Endothelial cell of umbilical vein (primary cell): ENCODE measurements at regions not wholly inside any gene's neighbourhood (a gene's known extent, or its start where the extent isn't known, plus 50 kb on each side); places are given as distances from the start of the nearest gene placed in this dataset.

Experiments used
- BruUV-seq: library from RNA; stranded (reverse); fragments of 400-500 nt; replicated peaks from 2 replicates; lab custom pipeline; 2021; lab: Mats Ljungman, UMichigan
- CTCF ChIA-PET: fragments of 300-600, 350-600 bp; sonication (Branson Sonifier 250); formaldehyde crosslinking; loops from one replicate; lab custom pipeline; 2021; ENCODE audit warnings: antibody characterized with exemption, inconsistent platforms; lab: Charles Lee
- POLR2A ChIA-PET: fragments of 300-600, 350-600 bp; sonication (Branson Sonifier 250); formaldehyde crosslinking; loops from one replicate; lab custom pipeline; 2021; ENCODE audit warnings: antibody characterized with exemption, inconsistent platforms; lab: Charles Lee
- DNase-seq: peaks from one replicate; pipeline ENCODE4 v3.0.0-alpha.2; 2011; ENCODE audit warnings: low read depth, low spot score
- FAIRE-seq: peaks from 2 replicates; lab custom pipeline; 2011; peaks lifted over from hg19 to GRCh38; lab: Jason Lieb, UNC
- H2AFZ ChIP-seq: 2 replicates; pipeline ENCODE4 v1.6.0; 2012; ENCODE audit warnings: low read depth, low read length, control low read depth, inconsistent platforms
- H3K27ac ChIP-seq: 2 replicates; pipeline ENCODE4 v1.5.1; 2011; ENCODE audit warnings: low read depth, mild to moderate bottlenecking, control low read depth, low read length, moderate library complexity; ENCODE audit not compliant: insufficient read depth
- H3K27me3 ChIP-seq, 2 experiments: 2 replicates each; pipeline versions ENCODE4 v1.6.0 to v1.6.1; 2011; ENCODE audit warnings: low read length in 2 of 2, mixed read lengths in 1 of 2; ENCODE audit not compliant: control insufficient read depth in 2 of 2, insufficient read depth in 2 of 2
- H3K36me3 ChIP-seq, 2 experiments: 2 replicates in 1 of 2; 3 replicates in 1 of 2; pipeline ENCODE4 v1.5.1; 2011; ENCODE audit warnings: low read length in 2 of 2, mild to moderate bottlenecking in 1 of 2, moderate library complexity in 1 of 2; ENCODE audit not compliant: control insufficient read depth in 2 of 2, insufficient read depth in 2 of 2; ENCODE audit errors: extremely low read depth in 1 of 2
- H3K4me1 ChIP-seq: 3 replicates; pipeline ENCODE4 v1.5.1; 2011; ENCODE audit warnings: mild to moderate bottlenecking, low read length; ENCODE audit not compliant: control insufficient read depth, insufficient read depth; ENCODE audit errors: extremely low read depth
- H3K4me2 ChIP-seq: 2 replicates; pipeline ENCODE4 v1.6.1; 2011; ENCODE audit warnings: low read length, control low read depth, mixed read lengths; ENCODE audit not compliant: insufficient read depth
- H3K4me3 ChIP-seq, 3 experiments: fragments of 200-600 bp in 1 of 3; sonication (generic), shearing (Covaris generic) in 1 of 3; replicated peaks in 1 of 3; 2 replicates each; pipeline ENCODE4 v1.5.1; 2011 to 2016; ENCODE audit warnings: control low read depth in 3 of 3, low read length in 3 of 3, mild to moderate bottlenecking in 2 of 3, inconsistent platforms in 1 of 3, low read depth in 1 of 3, moderate library complexity in 1 of 3; ENCODE audit not compliant: insufficient read depth in 1 of 3
- H3K79me2 ChIP-seq: 2 replicates; pipeline ENCODE4 v1.6.0; 2012; ENCODE audit warnings: low read length, inconsistent platforms; ENCODE audit not compliant: control insufficient read depth, insufficient read depth
- H3K9ac ChIP-seq: replicated peaks from 2 replicates; pipeline ENCODE3; 2011; ENCODE audit warnings: low read length, control low read depth; ENCODE audit not compliant: insufficient read depth; ENCODE audit errors: extremely low read depth
- H3K9me1 ChIP-seq: replicated peaks from 3 replicates; pipeline ENCODE4 v1.6.0; 2011; ENCODE audit warnings: mild to moderate bottlenecking, low read length; ENCODE audit not compliant: control insufficient read depth, insufficient read depth; ENCODE audit errors: extremely low read depth
- H3K9me3 ChIP-seq: replicated peaks from 2 replicates; pipeline ENCODE4 v1.5.1; 2012; ENCODE audit warnings: low read length, inconsistent platforms; ENCODE audit not compliant: control insufficient read depth, insufficient read depth
- H4K20me1 ChIP-seq: replicated peaks from 2 replicates; pipeline ENCODE3; 2011; ENCODE audit warnings: mild to moderate bottlenecking, low read length; ENCODE audit not compliant: control insufficient read depth, insufficient read depth; ENCODE audit errors: extremely low read depth
- CTCF ChIP-seq, 2 donors: IDR thresholded peaks; 1 replicate in 1 of 2; 2 replicates in 1 of 2; pipeline ENCODE4 v1.5.1; 2011; ENCODE audit warnings: low read length in 2 of 2, mild to moderate bottlenecking in 2 of 2, moderate library complexity in 2 of 2, control low read depth in 1 of 2, inconsistent platforms in 1 of 2, low read depth in 1 of 2; ENCODE audit not compliant: insufficient read depth in 1 of 2; ENCODE audit errors: extremely low read depth in 1 of 2
- EZH2 ChIP-seq: IDR thresholded peaks from 2 replicates; pipeline ENCODE4 v1.6.1; 2012; ENCODE audit warnings: borderline replicate concordance, low read depth, mild to moderate bottlenecking, moderate library complexity, low read length, inconsistent platforms; ENCODE audit not compliant: severe bottlenecking
- FOS ChIP-seq: IDR thresholded peaks from 2 replicates; pipeline ENCODE4 v1.6.1; 2011; ENCODE audit warnings: mild to moderate bottlenecking, low read length, moderate library complexity, borderline replicate concordance; ENCODE audit not compliant: insufficient read depth
- MYC ChIP-seq: IDR thresholded peaks from one replicate; pipeline ENCODE4 v1.6.1; 2011; ENCODE audit warnings: mild to moderate bottlenecking, low read depth, low read length
- POLR2A ChIP-seq: IDR thresholded peaks from 2 replicates; pipeline ENCODE4 v1.6.1; 2012; ENCODE audit warnings: low read depth, mild to moderate bottlenecking, control low read depth, low read length
- POLR2AphosphoS5 ChIP-seq: IDR thresholded peaks from 2 replicates; pipeline ENCODE4 v1.6.1; 2012; ENCODE audit warnings: low read depth, mild to moderate bottlenecking, control low read depth, low read length, moderate library complexity; ENCODE audit not compliant: insufficient read depth
- dilution Hi-C: fragments of 300-500 bp; cut with MboI; formaldehyde crosslinking; loops from one replicate; pipeline ENCODE4 v1.15.0; 2019; ENCODE audit warnings: low sequenced_read_pairs; ENCODE audit not compliant: extremely low pct_ligation_motif_present
- intact Hi-C: fragments of 100-400 bp; cut with micrococcal nuclease; formaldehyde crosslinking; loops from one replicate; pipeline ENCODE4 v1.10.0; 2022

- ChIA-PET CTCF (no interaction called here), POLR2A (no interaction called here)
- dilution Hi-C loops = no loop called here
- Histone ChIP-seq H3K27me3 (no peaks in the 10 kb centered on the region), H3K9me1 (no peaks in the 10 kb centered on the region), H4K20me1 (no peaks in the 10 kb centered on the region), H3K9me3 (no peaks in the 10 kb centered on the region), H3K4me1 (no peaks in the 10 kb centered on the region), H3K79me2 (no peaks in the 10 kb centered on the region), H3K4me2 (no peak overlapping the region), H3K36me3 (no peaks in the 10 kb centered on the region), H3K4me3 (no peak overlapping the region), H3K9ac (no peak overlapping the region), H3K27ac (no peak overlapping the region), H2AFZ (no peak overlapping the region)
- TF ChIP-seq CTCF (IDR thresholded peaks at IDR 0.05; ENCODE audit: extremely low read depth in 1 of 2, insufficient read depth in 1 of 2, low read depth in 1 of 2, low read length in 2 of 2) (no peak), FOS (no peak), POLR2A (no peak), MYC (no peak)
- no peak for FAIRE-seq
- no peak for DNase-seq
- intact Hi-C loops = loop anchor here (10.0 kb wide), 1 partner anchor 252 kb away; no protein-coding TSS in a partner anchor
- BruUV-seq = no TSS peak
Observed at GRCh38 chr3:13202744-13203397, 129.6 kb upstream of the IQSEC1 start.

- no peaks in the 10 kb centered on the region for H3K4me1 ChIP-seq
- dilution Hi-C loops (no loop called here), intact Hi-C loops (loop anchor here (2.0 to 10.0 kb wide), 2 partner anchors 253 to 447 kb away; no protein-coding TSS in a partner anchor)
- TF ChIP-seq EZH2 (no peak), POLR2A (no peak), POLR2AphosphoS5 (no peak), MYC (no peak)
- H3K4me2 ChIP-seq = no peak overlapping the region
- H3K9me1 ChIP-seq = no peaks in the 10 kb centered on the region
- H3K4me3 ChIP-seq = no peak overlapping the region
- no peak overlapping the region for H3K9ac ChIP-seq
- H3K27ac ChIP-seq = no peak overlapping the region
- no peaks in the 10 kb centered on the region for H3K27me3 ChIP-seq
- no peaks in the 10 kb centered on the region for H4K20me1 ChIP-seq
- no peak overlapping the region for H2AFZ ChIP-seq
- no peaks in the 10 kb centered on the region for H3K36me3 ChIP-seq
- H3K79me2 ChIP-seq = no peaks in the 10 kb centered on the region
- no peaks in the 10 kb centered on the region for H3K9me3 ChIP-seq
- no peak for FAIRE-seq
- BruUV-seq = no TSS peak
- DNase-seq = no peak
- CTCF ChIA-PET = interaction anchor here (1.8 kb wide), 1 partner anchor 251 kb away, joined by 8 read pairs; no protein-coding TSS in a partner anchor
- POLR2A ChIA-PET = no interaction called here
Observed at GRCh38 chr3:13201851-13202250, 128.6 kb upstream of the IQSEC1 start.
